Neutrophil (primary cell): ENCODE measurements at regions not wholly inside any gene's neighbourhood (a gene's known extent, or its start where the extent isn't known, plus 50 kb on each side); places are given as distances from the start of the nearest gene placed in this dataset.

Experiments
- H3K27ac ChIP-seq: fragments of 200-600 bp; sonication (generic); 2 replicates; pipeline ENCODE4 v1.5.1; 2016; ENCODE audit warnings: mild to moderate bottlenecking, moderate library complexity
- H3K27me3 ChIP-seq: fragments of 200-600 bp; sonication (generic); 2 replicates; pipeline ENCODE4 v1.6.0; 2016; ENCODE audit warnings: mild to moderate bottlenecking
- H3K36me3 ChIP-seq: fragments of 200-600 bp; sonication (generic); 2 replicates; pipeline ENCODE4 v1.5.1; 2017
- H3K4me1 ChIP-seq, 2 experiments: fragments of 200-600 bp in 1 of 2; sonication (generic) in 1 of 2; 1 replicate in 1 of 2; 2 replicates in 1 of 2; pipeline versions ENCODE4 v1.5.1 to v1.6.1; 2013 to 2016; ENCODE audit warnings: low read depth in 1 of 2, low read length in 1 of 2, mild to moderate bottlenecking in 1 of 2, moderate library complexity in 1 of 2; ENCODE audit not compliant: control insufficient read depth in 1 of 2, insufficient read depth in 1 of 2
- H3K4me3 ChIP-seq, 2 experiments: fragments of 200-600 bp in 1 of 2; sonication (generic) in 1 of 2; 1 replicate in 1 of 2; 2 replicates in 1 of 2; pipeline ENCODE4 v1.5.1; 2013 to 2016; ENCODE audit warnings: low read depth in 1 of 2, low read length in 1 of 2, mild to moderate bottlenecking in 1 of 2, moderate library complexity in 1 of 2
- H3K9me3 ChIP-seq: fragments of 200-600 bp; sonication (generic); 2 replicates; pipeline ENCODE4 v1.5.1; 2016
- TF ChIP-seq, protein P1 (sequence below): fragments of 200-600 bp; sonication (generic); IDR thresholded peaks from 2 replicates; pipeline ENCODE4 v1.5.1; 2016; ENCODE audit warnings: antibody characterized with exemption

DNA sequence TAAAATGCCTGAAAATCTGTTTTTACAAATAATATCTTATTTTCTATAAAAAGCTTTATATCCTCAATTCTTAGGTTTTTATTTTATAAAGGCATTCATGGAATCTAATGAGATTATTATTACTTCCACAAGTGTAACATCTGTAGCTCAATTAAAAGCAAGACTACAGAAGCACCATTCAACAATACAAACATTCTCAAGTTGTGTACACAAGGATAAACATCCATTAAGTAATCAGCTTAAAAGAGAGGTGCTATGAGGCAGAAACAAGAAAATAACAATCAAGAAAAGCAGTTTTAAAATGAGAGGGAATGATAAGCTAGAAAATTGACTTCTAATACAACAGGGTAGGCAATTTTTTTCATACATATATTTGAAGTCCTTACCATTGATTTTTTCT is 326.1 kb downstream of the MRPL39 start:
- Histone ChIP-seq H3K27me3 (no peaks in the 10 kb centered on the region), H3K4me1 (no peaks in the 10 kb centered on the region), H3K4me3 (no peak overlapping the region), H3K9me3 (no peaks in the 10 kb centered on the region), H3K27ac (no peak overlapping the region), H3K36me3 (no peaks in the 10 kb centered on the region)
- TF ChIP-seq, protein P1, sequence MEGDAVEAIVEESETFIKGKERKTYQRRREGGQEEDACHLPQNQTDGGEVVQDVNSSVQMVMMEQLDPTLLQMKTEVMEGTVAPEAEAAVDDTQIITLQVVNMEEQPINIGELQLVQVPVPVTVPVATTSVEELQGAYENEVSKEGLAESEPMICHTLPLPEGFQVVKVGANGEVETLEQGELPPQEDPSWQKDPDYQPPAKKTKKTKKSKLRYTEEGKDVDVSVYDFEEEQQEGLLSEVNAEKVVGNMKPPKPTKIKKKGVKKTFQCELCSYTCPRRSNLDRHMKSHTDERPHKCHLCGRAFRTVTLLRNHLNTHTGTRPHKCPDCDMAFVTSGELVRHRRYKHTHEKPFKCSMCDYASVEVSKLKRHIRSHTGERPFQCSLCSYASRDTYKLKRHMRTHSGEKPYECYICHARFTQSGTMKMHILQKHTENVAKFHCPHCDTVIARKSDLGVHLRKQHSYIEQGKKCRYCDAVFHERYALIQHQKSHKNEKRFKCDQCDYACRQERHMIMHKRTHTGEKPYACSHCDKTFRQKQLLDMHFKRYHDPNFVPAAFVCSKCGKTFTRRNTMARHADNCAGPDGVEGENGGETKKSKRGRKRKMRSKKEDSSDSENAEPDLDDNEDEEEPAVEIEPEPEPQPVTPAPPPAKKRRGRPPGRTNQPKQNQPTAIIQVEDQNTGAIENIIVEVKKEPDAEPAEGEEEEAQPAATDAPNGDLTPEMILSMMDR: no peak

DNA sequence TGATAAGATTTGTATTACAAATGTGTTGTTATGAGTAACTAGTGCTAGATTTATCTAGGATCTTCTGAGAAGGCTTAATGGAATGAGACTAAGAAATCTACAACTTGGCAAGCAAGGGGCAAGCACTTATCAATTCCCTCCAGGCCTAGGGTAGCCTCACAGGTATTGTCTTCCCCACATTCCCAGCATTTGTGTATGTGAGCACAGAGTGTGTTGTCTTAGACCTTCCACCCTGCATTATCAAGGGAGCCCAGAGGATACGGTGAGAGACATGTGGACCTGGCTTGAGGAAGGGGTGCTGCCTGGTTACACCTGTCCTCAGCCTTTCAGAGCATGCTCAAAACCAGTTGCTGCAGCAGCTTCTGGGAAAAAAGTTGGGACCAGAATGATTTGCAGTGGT is 327.2 kb downstream of the MRPL39 start:
- Histone ChIP-seq H3K9me3 (no peaks in the 10 kb centered on the region), H3K27ac (no peak overlapping the region), H3K36me3 (no peaks in the 10 kb centered on the region), H3K27me3 (no peaks in the 10 kb centered on the region), H3K4me1 (no peaks in the 10 kb centered on the region), H3K4me3 (no peak overlapping the region)
- TF ChIP-seq, protein P1: no peak

DNA sequence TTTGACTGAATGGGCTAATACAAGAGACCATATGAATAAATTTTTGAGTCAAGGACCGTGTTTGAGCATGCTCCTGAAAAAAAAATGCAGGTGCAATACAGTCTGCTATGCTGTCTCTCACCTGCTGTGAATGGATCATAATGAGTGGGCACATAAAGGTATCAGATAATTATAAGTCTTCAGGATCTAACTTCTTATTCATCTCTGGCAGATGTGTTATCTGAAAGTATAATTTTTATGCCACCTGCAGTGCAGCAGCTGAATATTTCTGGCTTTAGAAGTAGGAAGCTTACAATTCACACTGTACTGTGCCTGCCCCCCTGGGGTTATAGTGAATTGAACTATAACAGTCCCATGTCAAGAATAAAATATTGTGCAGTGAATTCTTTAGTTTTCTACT is 333.3 kb downstream of the MRPL39 start:
- Histone ChIP-seq H3K4me1 (no peaks in the 10 kb centered on the region), H3K36me3 (no peaks in the 10 kb centered on the region), H3K27me3 (no peaks in the 10 kb centered on the region), H3K9me3 (no peaks in the 10 kb centered on the region), H3K4me3 (no peak overlapping the region), H3K27ac (no peak overlapping the region)
- TF ChIP-seq, protein P1: no peak

DNA sequence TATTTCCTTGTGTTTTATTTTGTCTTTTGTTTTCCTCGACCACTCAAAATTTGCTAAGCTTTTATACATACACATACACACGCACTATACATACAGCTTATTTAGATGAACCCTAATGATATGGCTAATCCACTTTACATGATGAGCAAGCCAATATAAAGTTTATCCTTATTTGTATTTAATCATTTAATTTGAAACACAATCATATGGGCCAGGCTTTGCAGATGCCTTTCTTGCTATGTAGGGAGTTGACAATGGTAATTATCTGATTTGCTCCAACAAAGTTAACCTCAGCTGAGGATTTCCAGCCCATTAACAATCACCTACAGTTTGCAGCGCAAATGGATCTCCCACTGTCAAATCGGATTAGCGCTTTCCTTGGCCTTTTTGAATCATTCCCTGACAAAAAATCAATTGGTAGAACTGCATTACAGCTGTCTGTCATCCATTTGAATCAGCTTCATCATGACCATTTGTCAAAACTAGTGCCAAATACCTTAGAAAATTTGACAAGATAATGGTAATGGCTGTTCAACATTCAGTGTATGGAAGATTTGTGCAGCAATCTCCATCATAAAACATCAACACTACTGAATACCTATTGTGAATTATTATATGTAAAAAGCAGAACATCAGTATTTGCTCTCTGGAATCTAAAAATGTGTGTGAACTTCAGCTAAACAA is 352.6 kb downstream of the MRPL39 start:
- Histone ChIP-seq H3K27me3 (no peaks in the 10 kb centered on the region), H3K4me3 (no peak overlapping the region), H3K4me1 (no peaks in the 10 kb centered on the region), H3K9me3 (no peaks in the 10 kb centered on the region), H3K27ac (no peak overlapping the region), H3K36me3 (no peaks in the 10 kb centered on the region)
- TF ChIP-seq, protein P1: no peak

DNA sequence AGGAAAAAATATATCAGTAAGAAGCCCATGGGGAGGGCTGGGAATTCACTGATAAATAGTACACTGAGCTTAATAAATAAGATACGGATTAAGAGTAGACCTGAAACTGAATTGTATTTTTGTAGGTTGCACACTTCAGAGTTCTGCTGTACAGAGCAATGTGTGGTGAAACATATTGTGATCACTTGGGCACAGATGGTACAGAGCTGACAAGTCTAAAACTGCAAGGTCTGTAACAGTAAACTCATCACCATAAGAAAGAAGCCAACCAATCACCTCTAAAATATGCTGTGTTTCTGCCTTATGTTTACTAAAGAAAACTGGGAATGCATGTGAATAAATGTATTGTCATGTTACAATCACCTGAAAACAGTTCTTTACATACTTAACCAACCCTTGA is 360.7 kb downstream of the MRPL39 start:
- H3K4me1 ChIP-seq: no peaks in the 10 kb centered on the region
- TF ChIP-seq, protein P1: no peak
- no peak overlapping the region for H3K4me3 ChIP-seq
- H3K36me3 ChIP-seq: no peaks in the 10 kb centered on the region
- H3K9me3 ChIP-seq: no peaks in the 10 kb centered on the region
- no peaks in the 10 kb centered on the region for H3K27me3 ChIP-seq
- H3K27ac ChIP-seq: no peak overlapping the region
